ENCODE measurements at regions not wholly inside any gene's neighbourhood (a gene's known extent, or its start where the extent isn't known, plus 50 kb on each side); places are given as distances from the start of the nearest gene placed in this dataset.

GRCh38 chr16:77060614-77061013 is 130.4 kb upstream of the MON1B start:
- Histone ChIP-seq H3K9me3 (no peaks in the 10 kb centered on the region), H3K36me3 (ENCODE audit: insufficient read depth in 1 of 2, low read depth in 1 of 2) (no peaks in the 10 kb centered on the region), H3K4me1 (no peaks in the 10 kb centered on the region), H3K27ac (no peak overlapping the region), H3K4me3 (no peak overlapping the region), H3K27me3 (ENCODE audit: insufficient read depth in 3 of 3, low read length in 2 of 3) (no peaks in the 10 kb centered on the region)
- DNase-seq = no peak
- 80 to 82% (median 80%) methylated on average over 1 of the region's 1 CpG for WGBS, 3 donors
- TF ChIP-seq CTCF (IDR thresholded peaks at IDR 0.05) = no peak
- intact Hi-C loops (cut with DNase I) = no loop called here
- no peak for ATAC-seq

- H3K4me3 ChIP-seq = no peak overlapping the region
- no peaks in the 10 kb centered on the region for H3K36me3 ChIP-seq (ENCODE audit: insufficient read depth in 1 of 2, low read depth in 1 of 2)
- WGBS, 3 donors = 35 to 43% (median 40%) methylated on average over 11 of the region's 11 CpGs
- intact Hi-C loops (cut with DNase I) = no loop called here
- no peak for DNase-seq
- no peaks in the 10 kb centered on the region for H3K4me1 ChIP-seq
- H3K27me3 ChIP-seq (ENCODE audit: insufficient read depth in 3 of 3, low read length in 2 of 3) = no peaks in the 10 kb centered on the region
- H3K9me3 ChIP-seq = no peaks in the 10 kb centered on the region
- ATAC-seq = no peak
- H3K27ac ChIP-seq = no peak overlapping the region
- no peak for TF ChIP-seq CTCF (IDR thresholded peaks at IDR 0.05)
Measured at GRCh38 chr16:77062878-77063675, 127.9 kb upstream of the MON1B start.

- Histone ChIP-seq H3K36me3 (ENCODE audit: insufficient read depth in 1 of 2, low read depth in 1 of 2) (no peaks in the 10 kb centered on the region), H3K4me3 (no peak overlapping the region), H3K4me1 (no peaks in the 10 kb centered on the region), H3K9me3 (no peaks in the 10 kb centered on the region), H3K27me3 (ENCODE audit: insufficient read depth in 3 of 3, low read length in 2 of 3) (no peaks in the 10 kb centered on the region), H3K27ac (no peak overlapping the region)
- no peak for ATAC-seq
- no peak for TF ChIP-seq CTCF (IDR thresholded peaks at IDR 0.05)
- WGBS, 3 donors = 7 to 11% (median 10%) methylated on average over 1 of the region's 1 CpG
- DNase-seq = no peak
- intact Hi-C loops (cut with DNase I) = no loop called here
Measured at GRCh38 chr16:77063676-77064016, 127.3 kb upstream of the MON1B start.

GRCh38 chr16:77064037-77064436 is 127.0 kb upstream of the MON1B start:
- TF ChIP-seq CTCF (IDR thresholded peaks at IDR 0.05) = no peak
- WGBS, 3 donors = 52 to 60% (median 52%) methylated on average over 7 of the region's 7 CpGs
- no peaks in the 10 kb centered on the region for H3K9me3 ChIP-seq
- H3K36me3 ChIP-seq (ENCODE audit: insufficient read depth in 1 of 2, low read depth in 1 of 2) = no peaks in the 10 kb centered on the region
- H3K4me3 ChIP-seq = no peak overlapping the region
- no peaks in the 10 kb centered on the region for H3K4me1 ChIP-seq
- no peak overlapping the region for H3K27ac ChIP-seq
- intact Hi-C loops (cut with DNase I) = no loop called here
- H3K27me3 ChIP-seq (ENCODE audit: insufficient read depth in 3 of 3, low read length in 2 of 3) = no peaks in the 10 kb centered on the region
- no peak for DNase-seq
- ATAC-seq = no peak
